Renal cortex interstitium (tissue), 11 donors: ENCODE measurements at regions not wholly inside any gene's neighbourhood (a gene's known extent, or its start where the extent isn't known, plus 50 kb on each side); places are given as distances from the start of the nearest gene placed in this dataset.

Experiments
- DNase-seq, 11 donors: peaks; one replicate each; pipeline ENCODE4 v3.0.0-alpha.2; 2013; ENCODE audit warnings: low read depth in 9 of 11, low spot score in 4 of 11; ENCODE audit errors: extremely low read depth in 1 of 11

DNA sequence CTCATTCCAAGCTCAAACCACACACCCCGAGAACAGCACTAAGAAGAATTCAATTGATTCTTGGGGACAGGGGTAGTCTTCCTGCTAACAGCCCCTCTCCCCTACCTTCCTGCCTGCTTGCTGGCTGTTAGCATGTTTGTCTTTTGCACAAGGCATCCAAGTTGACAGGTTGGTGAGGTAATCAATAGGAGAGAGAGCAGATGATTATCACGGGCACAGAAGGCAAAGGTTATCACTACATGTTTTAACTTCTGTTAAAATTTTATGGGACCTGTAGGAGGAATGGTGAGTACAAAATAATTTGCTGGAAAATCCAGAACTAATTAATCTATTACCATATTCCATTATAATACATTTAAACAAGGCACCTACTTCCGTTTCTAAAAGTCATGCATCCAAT is 442.1 kb upstream of the TCF4 start:
- no peak for DNase-seq

DNA sequence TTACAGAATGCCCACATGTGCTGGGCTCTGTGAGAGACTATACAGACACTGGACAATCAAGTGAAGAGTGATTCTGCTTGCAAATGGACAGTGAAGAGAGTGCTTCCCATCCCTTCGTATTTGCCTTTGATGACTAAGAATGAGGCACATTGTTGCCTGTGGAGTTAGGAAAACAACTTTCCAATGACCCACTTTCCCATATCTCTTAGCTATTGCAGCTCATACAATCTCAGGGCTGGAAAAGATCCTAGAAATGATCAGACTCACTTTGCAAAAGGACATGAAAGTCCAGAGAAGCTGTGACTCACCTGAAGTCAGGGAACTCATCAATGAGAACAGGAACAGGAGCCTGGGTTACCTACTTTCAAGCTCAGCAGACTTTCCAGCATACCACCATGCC is 440.5 kb upstream of the TCF4 start:
- DNase-seq: no peak

- DNase-seq: no peak
These were observed 438.5 kb upstream of the TCF4 start for GRCh38 chr18:56026509-56026908.

- no peak for DNase-seq
These were observed 433.8 kb upstream of the TCF4 start for GRCh38 chr18:56021809-56022195.

DNA sequence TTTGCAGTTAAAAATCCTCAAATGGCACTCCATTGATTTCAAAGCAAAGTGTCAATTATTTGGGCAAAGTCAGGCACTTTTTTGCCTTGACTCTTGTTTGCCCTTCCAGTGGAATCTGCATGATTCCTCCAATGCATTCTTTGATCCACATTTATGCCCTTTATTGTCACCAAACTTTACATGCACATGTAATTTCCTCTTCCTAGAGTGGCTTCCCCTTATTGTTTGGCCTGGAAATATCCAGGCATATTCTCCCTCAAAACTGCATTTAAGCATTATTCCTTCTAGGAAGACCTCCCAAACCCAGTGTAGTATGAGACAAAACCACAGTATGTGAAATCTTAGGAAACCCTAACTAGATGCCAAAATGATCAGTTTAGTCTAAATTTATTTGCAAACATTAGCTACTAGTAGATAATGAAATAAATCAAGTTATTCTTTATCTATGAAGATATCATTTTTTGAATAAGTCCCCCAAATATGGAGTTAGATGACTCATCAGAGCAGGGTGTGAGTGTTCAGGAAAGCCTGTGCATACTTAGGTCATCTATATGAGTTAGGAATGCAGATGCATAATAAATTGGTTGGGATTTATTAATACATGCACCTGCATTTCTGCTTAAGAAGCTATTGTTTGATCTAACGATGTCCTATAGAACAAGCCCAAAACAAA is 433.3 kb upstream of the TCF4 start:
- no peak for DNase-seq

- DNase-seq: no peak
These were observed 431.9 kb upstream of the TCF4 start for GRCh38 chr18:56019908-56020307.

GRCh38 chr18:56019156-56019555 is 431.2 kb upstream of the TCF4 start:
- DNase-seq: no peak

- no peak for DNase-seq
These were observed 421.4 kb upstream of the TCF4 start for GRCh38 chr18:56009411-56009810.

- no peak for DNase-seq
These were observed 415.7 kb upstream of the TCF4 start for GRCh38 chr18:56003720-56004088.

DNA sequence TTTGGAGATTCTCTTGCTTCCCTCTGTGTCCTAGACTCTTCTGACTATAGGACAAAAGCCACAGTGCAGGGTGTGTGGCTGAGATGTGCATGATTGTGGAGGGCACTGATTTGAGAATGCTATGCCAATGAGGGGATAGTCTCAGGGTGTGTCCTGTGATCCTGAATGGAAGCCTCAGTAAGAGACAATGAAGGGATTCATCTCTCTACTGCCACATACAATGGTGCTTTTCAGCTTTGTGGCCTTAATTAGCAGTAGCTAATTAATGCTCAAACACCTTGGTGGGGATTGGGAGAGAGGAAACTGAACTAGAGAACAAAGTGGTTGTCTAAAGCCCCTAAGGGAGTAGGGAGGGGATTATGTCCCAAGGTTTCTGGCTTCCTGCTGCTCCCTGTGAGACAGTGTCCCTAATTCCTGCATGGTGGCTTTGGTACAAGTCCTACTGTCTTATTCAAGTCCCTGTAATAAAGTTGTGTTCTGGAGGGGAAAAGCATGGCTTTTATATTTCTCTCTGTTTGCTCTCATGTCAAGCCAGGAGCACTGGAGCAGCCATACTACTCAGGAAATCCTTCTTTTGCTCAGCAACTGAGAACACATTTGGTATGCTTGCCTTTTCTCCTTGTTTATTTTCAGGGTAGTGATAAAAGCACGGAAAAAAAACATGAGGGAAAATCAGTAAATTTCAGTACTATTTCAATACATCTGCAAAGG is 415.2 kb upstream of the TCF4 start:
- DNase-seq: no peak

GRCh38 chr18:56001576-56001975 is 413.6 kb upstream of the TCF4 start:
- no peak for DNase-seq

DNA sequence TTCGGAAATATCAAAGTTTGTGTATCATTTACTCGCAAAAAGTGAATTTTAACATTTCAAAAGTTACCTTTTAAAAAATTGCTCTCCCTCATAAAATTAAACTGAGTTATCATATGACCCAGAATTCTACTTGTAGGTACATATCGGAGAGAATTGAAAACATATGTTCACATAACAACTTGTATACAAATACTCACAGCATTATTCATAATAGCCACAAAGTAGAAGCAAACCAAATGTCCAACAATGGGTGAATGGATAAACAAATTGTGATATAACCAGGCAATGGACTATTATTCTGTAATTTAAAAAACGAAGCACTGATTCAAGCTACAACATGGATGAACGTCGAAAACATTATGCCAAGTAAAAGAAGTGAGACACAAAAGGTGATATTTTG is 412.0 kb upstream of the TCF4 start:
- DNase-seq: no peak

DNA sequence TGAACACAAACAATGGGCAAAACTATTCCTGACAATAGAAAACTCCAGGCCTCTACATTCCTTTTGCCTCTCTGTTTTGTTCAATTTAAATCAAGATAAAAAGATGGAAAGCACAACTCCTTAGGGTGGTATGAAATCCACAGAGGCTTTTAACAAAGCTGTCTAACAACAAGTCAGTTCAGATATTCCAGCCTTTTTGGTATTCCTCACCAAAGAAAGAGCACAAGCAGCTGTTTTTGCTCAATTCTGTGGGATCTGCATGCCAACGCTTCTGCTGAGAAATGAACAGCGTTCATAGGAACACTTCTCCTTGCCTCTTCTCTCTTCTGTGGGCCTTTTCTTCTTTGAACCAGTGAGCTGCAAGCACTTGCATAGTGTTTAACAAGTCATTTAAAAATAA is 411.6 kb upstream of the TCF4 start:
- no peak for DNase-seq

GRCh38 chr18:55998801-55999385 is 410.9 kb upstream of the TCF4 start:
- DNase-seq: no peak

- peak in 2 of 11 donors; percentile 12 to 17 for DNase-seq
These were observed 410.1 kb upstream of the TCF4 start for GRCh38 chr18:55998071-55998522.

- peak in 1 of 11 donors; percentile 13 for DNase-seq
These were observed 409.2 kb upstream of the TCF4 start for GRCh38 chr18:55997151-55997561.

DNA sequence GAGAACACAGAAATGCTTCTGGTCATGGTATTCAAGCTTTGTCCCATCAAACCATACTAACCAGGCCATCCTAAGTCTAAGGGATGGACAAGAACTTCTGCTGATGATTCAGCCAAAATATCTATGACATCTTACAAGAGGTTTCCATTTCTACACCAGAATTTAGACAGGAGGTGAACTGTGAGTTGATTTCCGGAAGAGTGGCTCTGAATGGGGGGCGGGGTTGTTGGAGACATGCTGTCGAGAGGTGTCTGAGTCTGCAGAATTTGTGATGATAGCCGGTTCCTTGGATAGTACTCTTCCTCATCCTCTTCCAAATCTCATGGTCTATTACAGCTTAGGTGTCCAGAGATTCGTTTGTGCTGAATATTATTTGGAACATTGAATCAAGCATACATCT is 408.7 kb upstream of the TCF4 start:
- no peak for DNase-seq

DNA sequence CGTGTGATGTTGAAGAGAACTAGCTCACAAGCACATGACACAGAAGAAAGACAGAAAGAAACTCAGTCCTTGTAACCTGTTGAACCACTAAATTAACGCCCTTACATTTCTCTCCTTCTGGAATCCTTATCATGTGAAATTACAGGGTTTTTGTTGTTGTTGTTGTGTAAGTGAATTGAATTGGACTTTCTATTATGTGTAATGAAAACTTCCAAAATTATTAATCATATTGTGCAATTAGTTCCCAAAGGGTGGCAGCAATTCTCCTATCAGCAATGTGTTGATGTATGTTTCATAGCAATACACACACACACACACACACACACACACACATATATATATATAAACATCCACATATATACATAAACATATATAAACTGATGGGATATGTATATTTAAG is 402.2 kb upstream of the TCF4 start:
- no peak for DNase-seq

DNA sequence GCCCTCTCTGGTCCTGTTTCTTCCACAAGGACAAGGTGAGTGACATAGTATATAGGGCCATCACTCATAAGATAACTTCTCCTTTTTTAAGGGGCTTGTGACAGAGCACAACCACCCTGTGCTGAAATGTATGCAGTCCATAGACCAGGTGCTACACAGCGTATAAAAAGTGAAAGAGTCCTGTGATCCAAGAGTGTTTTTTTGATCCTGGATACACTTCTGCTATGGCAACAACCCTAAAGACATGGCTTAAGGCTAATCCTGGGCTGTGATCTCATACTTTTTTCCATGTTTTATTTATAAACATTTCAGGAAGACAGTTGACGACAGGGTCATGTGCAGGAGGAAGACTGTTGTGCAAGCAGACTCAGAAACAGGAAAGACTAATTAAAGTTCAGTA is 400.5 kb upstream of the TCF4 start:
- DNase-seq: peak in 3 of 11 donors; percentile 23 to 37 (median 36)

GRCh38 chr18:55983433-55983832 is 395.4 kb upstream of the TCF4 start:
- no peak for DNase-seq

- DNase-seq: no peak
These were observed 395.0 kb upstream of the TCF4 start for GRCh38 chr18:55982992-55983391.
